Fibroblast of the aortic adventitia (primary cell): ENCODE measurements at regions not wholly inside any gene's neighbourhood (a gene's known extent, or its start where the extent isn't known, plus 50 kb on each side); places are given as distances from the start of the nearest gene placed in this dataset. TPM values are rescaled to one million over a fixed set of nuclear protein-coding genes. Genes with fewer than 3 reads are reported as not detected.

ENCODE experiments used
- DNase-seq: peaks from one replicate; pipeline ENCODE4 v3.0.0-alpha.2; 2010; ENCODE audit warnings: low read depth
- H3K4me3 ChIP-seq: 2 replicates; pipeline ENCODE4 v1.5.1; 2011; ENCODE audit warnings: low read depth, mild to moderate bottlenecking, control low read depth, low read length, moderate library complexity
- CTCF ChIP-seq: IDR thresholded peaks from 2 replicates; pipeline ENCODE4 v1.5.1; 2011; ENCODE audit warnings: mild to moderate bottlenecking, low read length, control low read depth, inconsistent platforms; ENCODE audit not compliant: insufficient read depth
- small RNA-seq: library from RNA; depleted of rRNA; stranded (forward); fragments of <200 nt; gene quantifications from one replicate; pipeline ENCODE3, GENCODE V24; 2012

GRCh38 chr1:234662148-234662547, 52.2 kb upstream of the IRF2BP2 start:
- H3K4me3 ChIP-seq = no peak overlapping the region
- no peak for TF ChIP-seq CTCF
- DNase-seq = no peak

- no peak for TF ChIP-seq CTCF
- no peak overlapping the region for H3K4me3 ChIP-seq
- DNase-seq = no peak
Observed at GRCh38 chr1:234661317-234661928, 51.4 kb upstream of the IRF2BP2 start.

- DNase-seq = no peak
- H3K4me3 ChIP-seq = no peak overlapping the region
- no peak for TF ChIP-seq CTCF
Observed at GRCh38 chr1:234660536-234661316, 50.7 kb upstream of the IRF2BP2 start.

Small RNAs in the stretch of these regions (small RNA-seq; reads per million reads assigned to genes)
- gene RNY4P16 = not detected
